COLO829 (cell line): ENCODE measurements at regions not wholly inside any gene's neighbourhood (a gene's known extent, or its start where the extent isn't known, plus 50 kb on each side); places are given as distances from the start of the nearest gene placed in this dataset.

Experiments used
- DNase-seq: peaks from one replicate; pipeline ENCODE4 v3.0.0; 2012; ENCODE audit warnings: low spot score

DNA sequence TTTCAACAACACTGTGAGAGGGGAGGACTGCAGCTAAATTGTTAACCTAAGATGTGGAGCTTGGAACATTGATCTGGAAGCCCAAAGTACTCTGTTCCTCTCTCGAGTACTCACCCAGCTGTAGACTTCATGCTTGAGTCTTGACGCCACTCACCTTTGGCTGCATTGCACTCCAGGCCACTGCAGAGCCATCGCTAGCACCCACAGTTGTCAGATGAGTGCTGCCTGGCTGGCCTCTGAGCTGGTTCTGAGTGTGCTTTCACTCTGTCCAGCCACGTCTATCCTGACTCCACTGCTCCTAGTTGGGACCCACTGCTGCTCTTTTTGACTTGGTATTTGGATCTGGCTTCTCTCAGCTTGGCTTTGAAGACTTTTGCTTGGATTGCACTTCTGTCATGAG is 552.1 kb downstream of the DCDC2C start:
- DNase-seq: no peak

DNA sequence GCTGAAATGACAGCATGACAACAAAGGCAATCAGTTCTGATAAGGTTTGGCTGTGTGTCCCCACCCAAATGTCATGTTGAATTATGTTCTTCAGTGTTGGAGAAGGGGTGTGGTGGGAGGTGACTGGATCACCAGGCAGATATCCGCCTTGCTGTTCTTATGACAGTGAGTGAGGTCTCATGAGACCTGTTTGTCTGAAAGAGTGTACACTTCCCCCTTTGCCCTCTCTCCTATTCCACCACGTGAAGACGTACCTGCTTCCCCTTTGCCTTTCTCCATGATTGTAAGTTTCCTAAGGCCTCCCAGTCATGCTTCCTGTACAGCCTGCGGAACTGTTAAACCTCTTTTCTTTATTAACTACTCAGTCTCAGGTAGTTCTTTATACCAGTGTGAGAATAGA is 553.0 kb downstream of the DCDC2C start:
- no peak for DNase-seq

DNA sequence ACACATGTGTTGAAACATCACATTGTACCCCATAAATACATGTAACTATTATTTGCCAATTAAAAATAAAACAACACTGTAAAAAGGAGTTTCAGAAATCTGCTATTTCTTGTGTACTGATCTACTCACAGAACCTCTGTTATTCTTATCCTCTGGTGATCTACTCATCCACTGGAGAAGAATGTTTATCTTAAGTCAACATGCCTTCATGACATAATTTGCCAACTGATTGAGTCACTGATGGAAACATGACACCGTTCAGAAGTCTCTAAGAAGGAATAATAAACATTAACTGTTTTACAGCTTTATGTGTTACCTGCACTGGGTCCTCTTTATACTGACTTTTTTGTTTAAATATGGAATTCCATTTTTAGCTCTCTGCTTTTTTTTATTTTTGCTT is 555.2 kb downstream of the DCDC2C start:
- DNase-seq: no peak

DNA sequence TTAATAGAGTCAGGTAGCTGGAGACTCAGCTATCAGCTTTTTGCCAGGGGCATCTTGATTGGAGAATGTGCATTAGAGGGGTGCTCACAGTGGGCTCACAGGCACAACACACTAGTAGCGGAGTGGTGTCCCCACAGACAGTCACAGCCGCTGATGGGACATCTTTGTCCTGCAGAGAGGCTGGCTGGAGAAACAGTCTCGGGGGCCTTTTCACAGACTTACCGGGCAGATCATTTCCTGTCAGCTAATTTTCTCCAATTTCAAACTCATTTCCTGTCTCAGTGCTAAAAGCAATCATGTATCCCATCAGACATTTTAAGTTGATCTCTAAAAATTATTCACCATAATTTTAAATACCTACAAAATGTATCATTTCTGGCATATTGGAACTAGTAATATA is 562.6 kb downstream of the DCDC2C start:
- no peak for DNase-seq

DNA sequence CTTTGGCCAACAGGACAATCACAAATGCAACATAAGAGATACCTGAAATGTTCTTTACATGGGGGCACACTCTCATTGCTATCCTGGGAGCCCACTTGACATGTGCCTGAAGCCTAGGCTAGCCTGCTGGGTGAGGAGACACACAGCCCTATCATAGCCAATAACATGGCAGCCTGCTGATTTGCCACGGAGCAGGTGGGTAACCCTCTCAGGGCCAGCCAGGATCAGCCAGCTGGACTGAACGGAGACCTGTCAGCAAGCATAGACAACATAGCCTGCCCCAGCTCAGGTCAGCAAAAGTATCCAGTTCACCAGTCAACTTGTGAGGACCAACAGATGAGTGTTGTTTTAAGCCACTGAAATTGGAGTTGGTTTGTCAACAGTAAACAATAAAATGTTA is 566.5 kb downstream of the DCDC2C start:
- no peak for DNase-seq

DNA sequence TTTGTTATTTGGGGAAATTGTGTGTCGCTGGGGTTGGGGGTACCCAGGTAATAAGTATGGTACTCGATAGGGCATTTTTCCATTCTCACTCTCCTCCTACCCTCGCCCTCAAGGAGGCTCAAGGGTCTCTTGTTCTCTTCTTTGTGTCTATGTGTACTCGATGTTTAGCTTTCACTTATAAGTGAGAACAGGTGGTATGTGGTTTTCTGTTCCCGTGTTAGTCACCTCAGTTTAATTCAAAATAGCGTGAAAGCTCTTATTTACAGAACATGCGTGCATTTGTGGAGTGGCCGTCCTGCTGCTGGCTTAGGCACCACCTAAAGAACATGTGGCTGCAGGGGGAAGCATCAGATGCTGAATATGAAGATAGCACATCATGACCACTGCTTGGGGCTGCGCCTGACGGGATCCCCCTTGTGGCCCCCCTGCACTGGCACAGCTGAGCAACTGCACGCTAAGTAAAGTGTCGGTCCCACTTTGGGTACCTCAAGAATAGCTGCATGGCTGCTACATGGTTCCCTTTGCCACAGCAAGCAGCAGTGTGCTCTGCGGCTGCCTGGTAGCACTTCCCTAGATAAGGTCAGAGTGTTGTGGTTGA is 569.0 kb downstream of the DCDC2C start:
- no peak for DNase-seq

DNA sequence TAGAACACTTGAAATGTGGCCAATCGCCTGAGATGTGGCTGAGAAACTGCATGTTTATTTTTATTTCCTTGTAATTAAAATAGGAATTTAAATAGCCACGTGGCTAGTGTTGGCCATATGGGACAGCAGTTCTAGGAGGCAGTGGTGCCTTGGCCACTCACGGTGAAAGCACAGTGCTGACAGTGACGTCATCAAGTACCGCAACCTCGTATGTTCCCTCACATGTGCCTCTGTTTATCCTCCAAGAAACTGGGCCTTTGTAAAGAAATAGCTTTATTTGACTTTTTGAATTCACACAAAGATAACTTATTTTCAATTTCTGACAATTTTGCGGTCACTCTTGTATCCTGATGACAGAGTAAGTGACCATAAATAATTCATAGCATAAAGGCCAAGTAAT is 575.0 kb downstream of the DCDC2C start:
- DNase-seq: no peak

DNA sequence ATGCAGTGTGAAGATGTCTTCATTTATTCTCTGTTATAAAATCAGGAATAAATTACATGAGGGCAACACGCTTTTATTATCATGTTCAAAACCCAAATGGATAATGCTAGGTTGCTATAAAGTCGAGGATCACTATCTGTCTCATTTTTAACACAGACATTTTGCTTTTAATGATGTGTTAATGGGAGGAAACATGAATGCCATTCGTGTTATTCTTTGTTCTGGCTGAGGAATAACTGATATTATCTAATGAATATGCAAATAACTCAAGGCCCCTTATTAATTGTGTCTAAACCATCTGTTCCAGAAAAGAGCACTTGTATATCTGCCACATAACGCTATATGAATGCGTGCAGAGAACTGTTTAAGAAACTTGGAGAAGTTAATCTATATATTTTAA is 576.1 kb downstream of the DCDC2C start:
- DNase-seq: no peak

DNA sequence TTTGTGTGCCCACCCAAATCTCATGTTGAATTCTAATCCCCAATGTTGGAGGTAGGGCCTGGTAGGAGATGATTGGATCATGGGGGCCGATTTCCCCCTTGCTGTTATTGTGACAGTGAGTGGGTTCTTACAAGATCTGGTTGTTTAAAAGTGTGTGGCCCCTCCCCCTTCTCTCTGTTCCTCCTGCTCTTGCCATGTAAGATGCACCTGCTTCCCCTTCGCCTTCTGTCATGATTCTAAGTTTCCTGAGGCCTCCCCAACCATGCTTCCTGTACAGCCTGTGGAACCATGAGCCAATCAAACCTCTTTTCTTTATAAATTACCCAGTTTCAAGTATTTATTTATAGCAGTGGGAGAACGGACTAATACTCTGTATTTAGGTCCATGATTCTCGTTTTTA is 588.1 kb downstream of the DCDC2C start:
- no peak for DNase-seq

DNA sequence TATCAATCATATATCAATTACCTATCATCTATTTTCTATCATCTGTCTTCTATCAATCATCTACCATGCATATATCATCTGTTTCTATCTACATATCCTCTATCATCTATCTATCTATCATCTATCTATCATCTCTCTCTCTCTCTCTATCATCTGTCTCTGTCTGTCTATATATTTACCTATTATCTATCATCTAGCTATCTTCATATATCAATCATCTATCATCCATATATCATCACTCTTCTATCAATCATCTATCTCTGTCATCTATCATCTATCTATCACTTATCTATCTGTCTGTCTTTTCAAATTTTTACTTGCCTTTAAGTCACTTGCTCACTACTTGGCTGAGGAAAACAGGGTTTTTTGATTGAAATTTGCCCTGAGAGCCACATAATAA is 592.3 kb downstream of the DCDC2C start:
- no peak for DNase-seq

DNA sequence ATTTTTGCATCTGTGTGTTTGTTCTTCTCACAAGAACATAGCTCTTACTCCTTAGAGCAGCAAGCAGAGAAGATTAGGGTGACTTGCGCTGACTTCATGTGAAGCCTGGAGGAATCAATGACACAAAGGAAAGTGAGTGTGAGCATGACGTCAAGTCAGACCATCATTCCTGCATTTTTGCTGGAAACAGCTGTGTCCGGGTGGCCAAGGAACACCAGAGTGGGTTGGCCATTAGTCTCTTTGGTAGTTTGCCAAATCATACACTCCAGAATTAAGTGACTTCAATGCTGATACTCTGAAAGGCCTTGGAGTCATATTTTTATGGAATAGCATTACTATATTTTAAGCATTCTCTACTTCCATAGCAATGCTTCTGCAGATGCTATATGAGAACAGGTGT is 597.2 kb downstream of the DCDC2C start:
- DNase-seq: no peak

DNA sequence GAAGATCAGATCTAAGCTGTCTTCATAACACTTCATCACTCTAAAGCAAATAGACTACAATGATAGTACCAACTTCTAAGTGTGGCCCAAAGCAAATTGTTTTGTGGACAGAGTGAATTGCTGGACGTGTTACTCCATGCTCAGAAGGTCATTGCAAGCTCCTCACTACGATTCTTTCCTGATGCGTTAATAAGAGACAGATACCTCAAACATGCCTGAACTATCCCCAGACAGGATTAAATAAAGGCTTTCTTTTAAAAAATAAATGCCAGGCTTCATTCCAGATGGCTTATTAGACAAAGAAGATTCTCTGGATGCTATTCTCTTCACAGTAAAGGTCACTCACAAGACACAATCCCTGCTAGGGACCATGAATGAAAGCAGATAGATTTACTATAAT is 621.2 kb downstream of the DCDC2C start:
- no peak for DNase-seq

DNA sequence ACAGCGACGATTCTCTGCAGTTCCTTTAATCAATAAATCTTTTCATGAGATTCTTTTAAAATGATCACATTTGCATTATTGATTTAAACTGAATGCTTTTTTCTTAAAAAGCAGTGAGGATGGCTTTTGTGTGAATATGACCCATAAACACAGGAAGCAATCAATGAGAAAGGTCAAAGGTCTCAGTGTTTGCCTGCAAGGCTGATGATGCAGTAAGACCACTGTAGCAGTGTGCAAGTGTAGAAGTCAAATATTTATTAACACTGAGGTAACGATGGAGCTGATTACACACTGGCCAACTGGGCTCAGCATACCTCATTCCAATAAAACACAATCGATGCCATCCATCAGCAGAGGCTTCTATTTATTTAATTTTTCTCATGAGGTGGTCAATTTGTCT is 633.5 kb downstream of the DCDC2C start:
- DNase-seq: no peak

DNA sequence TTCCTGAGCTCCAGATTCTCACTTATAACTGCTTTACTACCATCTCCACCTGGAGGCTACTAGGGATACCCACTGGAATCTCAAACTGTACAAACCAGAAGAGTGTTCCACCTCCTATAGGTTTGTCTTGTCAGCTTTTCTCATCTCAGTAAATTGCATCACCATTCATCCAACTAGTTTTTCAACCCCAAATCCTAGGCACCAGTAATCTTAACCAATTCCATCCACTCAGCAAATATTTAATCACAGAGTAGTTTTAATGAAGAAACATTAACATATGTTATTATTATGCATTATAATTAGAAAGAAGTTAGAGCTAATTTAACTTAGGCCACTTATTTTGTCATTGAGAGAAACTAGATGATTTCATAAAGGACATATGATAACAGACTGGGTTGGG is 635.0 kb downstream of the DCDC2C start:
- DNase-seq: no peak

DNA sequence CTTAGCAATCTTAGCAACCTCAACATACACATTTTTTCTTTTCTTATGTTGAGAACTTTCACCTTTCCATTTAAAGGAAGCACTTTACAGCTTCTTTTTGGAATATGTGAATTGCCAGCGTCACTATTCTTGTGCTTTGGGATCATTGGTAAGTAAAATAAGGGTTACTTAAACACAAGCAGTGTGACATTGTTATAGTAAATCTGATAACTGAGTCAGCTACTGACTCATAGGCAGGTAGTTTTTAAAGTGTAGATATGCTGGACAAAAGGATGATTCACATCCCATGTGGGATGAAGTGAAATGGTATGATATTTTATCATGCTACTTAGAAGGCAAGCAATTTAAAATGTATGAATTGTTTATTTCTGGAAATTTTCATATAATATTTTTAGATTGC is 637.2 kb downstream of the DCDC2C start:
- no peak for DNase-seq

DNA sequence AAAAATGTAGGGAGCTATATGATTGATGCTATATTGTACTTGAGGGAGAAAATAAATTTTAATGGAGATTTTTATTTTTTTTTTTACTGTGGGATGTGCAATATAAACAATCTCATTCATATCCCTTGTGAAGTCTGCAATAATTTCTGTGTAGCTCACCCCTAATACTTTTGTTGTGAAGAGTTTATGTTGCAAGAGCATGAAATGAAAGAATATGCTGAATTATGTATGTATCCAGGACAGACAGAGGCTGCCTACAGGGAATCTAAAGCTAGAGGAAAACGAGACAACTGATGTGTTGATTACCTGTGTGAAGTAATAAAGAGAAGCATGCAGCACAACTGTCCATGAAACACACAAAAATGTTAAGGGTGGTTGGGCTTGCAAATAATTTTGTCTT is 643.3 kb downstream of the DCDC2C start:
- no peak for DNase-seq

DNA sequence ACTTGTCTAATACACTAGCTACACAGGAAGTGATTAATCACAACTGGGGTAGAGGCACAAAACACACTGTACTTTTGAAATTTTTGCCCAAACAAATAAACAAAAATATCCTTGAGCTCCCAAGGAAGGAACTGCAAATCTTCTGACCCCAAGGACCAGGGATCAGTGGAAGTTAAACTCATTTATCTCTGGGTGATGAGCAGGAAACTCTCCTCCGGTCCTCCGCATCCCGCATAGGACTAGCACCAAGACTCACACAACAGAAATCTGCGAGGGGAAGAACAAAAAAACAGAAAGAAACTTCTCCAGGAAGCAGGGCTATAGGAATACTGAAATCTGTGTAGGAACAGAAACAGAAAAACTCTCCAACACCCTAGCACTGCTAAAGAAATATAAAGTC is 650.3 kb downstream of the DCDC2C start:
- DNase-seq: no peak

DNA sequence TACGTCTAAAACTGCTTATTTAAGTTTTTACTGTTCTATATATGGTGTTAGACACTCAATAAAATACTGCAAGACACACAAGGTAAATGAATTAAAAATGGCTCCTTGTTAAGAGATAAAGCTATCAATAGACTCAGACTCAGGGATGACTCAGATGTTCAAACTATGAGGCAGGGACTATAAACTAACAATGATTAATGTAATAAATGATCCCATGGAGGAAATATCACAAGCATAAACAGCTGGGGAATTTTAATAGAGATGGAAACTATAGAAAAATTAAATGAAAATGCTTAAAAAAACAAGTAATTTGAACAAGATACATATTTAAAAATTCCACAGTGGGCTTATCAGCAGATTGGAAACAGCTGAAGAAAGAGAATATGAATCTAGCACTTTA is 650.8 kb downstream of the DCDC2C start:
- DNase-seq: no peak

DNA sequence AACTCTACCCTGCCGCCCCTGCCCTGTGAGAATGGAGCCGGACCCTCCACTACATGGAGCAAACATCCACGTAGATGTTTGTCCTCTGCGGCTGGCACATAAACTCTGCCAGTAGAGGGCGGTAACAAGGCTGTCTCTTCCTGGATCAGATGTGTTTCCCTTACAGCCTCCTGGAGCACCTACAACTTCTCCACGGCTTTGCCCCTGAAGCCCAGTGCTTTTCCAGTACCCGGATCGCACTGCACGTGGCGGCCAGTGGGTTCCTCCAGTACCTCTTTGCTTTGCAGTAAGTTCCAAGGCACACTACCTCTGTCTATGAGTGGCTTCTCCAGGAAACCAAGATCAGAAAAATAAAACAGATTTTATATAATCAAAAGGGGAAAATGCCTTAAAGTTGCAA is 651.3 kb downstream of the DCDC2C start:
- peak; percentile 33 for DNase-seq

DNA sequence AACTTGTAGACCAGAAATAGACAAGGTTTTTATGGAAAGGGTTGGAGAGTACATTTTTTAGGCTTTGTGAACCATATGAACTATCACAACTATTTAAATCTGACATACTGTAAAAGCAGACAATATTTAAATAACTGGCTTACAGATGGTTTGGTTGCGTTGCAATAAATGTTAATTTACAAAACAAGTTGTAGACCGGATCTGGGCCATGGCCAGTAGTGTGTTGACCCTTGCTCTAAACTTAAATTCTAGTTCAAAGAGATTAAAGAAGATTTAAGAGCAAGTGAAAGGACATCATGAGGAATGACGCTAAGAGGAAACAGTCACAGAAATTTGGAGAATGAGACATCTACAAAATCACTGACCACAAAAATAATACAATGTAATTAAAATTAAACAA is 652.7 kb downstream of the DCDC2C start:
- no peak for DNase-seq

DNA sequence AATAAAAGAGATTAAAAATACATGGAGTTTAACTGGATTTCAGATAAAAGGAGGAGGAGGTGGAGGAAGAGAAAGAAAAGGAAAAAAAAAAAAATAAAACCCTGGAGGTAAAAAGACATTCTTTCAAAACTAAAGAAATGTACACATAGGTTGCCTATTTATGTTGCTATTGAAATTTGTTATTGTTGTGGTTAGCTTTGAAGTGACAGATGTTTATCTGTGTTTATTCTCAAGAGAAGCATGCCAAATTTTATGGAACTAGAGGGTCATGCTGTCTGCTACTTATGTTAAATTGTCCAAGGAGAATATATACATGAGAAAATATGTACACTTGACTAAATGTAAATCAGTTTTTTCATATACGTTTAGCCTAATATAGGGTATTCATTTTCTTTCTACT is 653.2 kb downstream of the DCDC2C start:
- no peak for DNase-seq

DNA sequence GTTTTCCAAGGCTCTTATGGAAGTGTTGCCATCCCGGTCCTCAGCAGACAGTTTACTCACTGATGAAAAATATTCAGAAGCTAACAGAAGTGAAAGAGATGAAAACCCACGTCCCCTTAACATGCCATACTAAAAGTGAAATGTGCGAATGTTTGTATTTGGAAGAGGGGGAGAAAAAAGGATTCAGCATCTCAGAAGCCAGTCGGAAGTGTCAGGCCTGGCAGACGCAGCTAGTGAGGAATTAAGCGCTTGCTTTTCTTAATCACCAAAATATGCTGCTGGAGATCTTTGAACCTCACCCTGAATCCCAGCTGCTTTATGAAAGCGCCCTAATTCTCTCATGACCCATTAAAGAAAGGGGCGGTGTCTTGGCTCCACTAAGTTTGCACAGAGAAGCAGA is 653.7 kb downstream of the DCDC2C start:
- DNase-seq: no peak

DNA sequence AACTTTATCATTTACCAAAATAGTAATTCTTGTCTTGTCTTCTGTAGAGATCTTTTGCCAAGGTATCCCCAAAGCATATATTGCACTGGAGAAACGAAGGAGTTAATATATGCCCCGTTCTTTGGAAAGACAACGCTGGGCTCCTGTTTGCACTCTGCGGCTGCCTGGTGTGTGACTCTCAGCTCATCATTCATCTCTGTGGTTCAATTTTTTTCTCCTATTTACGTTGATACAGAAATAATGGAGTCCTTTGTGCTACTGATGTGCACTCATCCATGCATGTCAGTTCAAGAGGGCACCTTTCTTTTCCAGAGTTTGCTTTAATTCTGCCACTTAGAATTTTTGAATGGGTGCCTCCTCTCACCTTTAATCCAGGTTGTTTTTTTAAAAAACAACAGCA is 655.5 kb downstream of the DCDC2C start:
- peak; percentile 53 for DNase-seq

DNA sequence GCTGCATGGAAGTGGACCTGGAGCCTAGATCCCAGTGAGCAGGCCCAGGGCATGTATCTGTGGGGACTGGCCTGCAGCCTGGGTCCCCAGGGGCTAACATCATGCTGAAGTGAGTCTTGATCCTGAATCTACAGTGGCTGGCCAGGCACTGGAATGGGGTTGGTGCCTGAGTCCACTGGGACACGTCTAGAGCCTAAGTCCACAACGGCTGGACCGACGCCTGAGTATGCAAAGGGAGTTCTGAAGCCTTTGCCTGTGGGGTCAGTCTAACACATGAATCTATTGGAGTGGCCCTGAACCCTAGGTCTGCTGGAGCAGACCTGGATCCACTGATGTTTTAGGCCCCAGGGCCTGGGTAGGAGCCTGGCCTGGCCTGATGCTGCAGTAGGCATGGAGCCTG is 665.5 kb downstream of the DCDC2C start:
- DNase-seq: no peak

DNA sequence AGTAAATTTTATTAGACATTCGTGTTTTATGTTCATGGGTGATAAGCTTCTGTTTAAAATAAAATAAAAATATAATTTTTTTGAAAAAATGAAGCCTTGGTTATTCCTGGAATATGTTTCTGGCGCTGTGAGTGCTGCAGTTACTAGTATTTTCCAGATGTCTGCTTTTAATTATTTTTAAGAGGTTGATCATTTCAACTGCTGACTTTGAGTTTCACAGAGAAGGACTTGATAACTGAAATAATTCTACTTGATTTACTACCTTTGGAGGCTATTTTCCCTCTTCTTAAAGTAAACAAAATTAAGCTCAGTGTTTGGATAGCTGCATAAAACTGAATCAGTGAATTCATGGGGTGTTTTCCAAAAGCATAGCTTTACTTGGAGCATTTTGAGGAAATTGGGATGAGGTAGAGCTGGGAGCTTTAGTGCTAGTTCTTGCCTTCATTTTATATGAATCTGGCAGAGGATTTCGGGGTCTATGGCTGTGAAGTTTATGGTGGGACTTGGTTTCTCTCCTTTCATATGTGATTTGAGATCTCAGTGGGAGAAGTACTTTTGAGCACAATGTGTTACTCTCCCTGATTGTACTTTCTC is 666.5 kb downstream of the DCDC2C start:
- DNase-seq: no peak
